ENCODE measurements at regions not wholly inside any gene's neighbourhood (a gene's known extent, or its start where the extent isn't known, plus 50 kb on each side); places are given as distances from the start of the nearest gene placed in this dataset.

GRCh38 chr6:93940381-93940780 is 521.0 kb upstream of the EPHA7 start:
- no peak for TF ChIP-seq FOXM1 (IDR thresholded peaks at IDR 0.05; ENCODE audit: borderline replicate concordance)
- no peak for TF ChIP-seq CTBP1 (IDR thresholded peaks at IDR 0.05; ENCODE audit: borderline replicate concordance)
- TF ChIP-seq, protein P1, sequence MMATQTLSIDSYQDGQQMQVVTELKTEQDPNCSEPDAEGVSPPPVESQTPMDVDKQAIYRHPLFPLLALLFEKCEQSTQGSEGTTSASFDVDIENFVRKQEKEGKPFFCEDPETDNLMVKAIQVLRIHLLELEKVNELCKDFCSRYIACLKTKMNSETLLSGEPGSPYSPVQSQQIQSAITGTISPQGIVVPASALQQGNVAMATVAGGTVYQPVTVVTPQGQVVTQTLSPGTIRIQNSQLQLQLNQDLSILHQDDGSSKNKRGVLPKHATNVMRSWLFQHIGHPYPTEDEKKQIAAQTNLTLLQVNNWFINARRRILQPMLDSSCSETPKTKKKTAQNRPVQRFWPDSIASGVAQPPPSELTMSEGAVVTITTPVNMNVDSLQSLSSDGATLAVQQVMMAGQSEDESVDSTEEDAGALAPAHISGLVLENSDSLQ (IDR thresholded peaks at IDR 0.05), result no peak
- TF ChIP-seq NFRKB (IDR thresholded peaks at IDR 0.05), result no peak
- TF ChIP-seq HDGF (IDR thresholded peaks at IDR 0.05; ENCODE audit: borderline replicate concordance), result no peak
- TF ChIP-seq BHLHE40 (IDR thresholded peaks at IDR 0.05; ENCODE audit: borderline replicate concordance), result no peak
- TF ChIP-seq TARDBP (IDR thresholded peaks at IDR 0.05), result no peak
- no peak for TF ChIP-seq SP1 (IDR thresholded peaks at IDR 0.05)
- TF ChIP-seq LEF1 (IDR thresholded peaks at IDR 0.05; ENCODE audit: borderline replicate concordance), result no peak
